ENCODE measurements at regions not wholly inside any gene's neighbourhood (a gene's known extent, or its start where the extent isn't known, plus 50 kb on each side); places are given as distances from the start of the nearest gene placed in this dataset.
"Not testable (repeated sequence)": the region's sequence is repeated elsewhere in the genome, so short reads cannot be mapped to it uniquely, and the experiment has no call there.

DNA sequence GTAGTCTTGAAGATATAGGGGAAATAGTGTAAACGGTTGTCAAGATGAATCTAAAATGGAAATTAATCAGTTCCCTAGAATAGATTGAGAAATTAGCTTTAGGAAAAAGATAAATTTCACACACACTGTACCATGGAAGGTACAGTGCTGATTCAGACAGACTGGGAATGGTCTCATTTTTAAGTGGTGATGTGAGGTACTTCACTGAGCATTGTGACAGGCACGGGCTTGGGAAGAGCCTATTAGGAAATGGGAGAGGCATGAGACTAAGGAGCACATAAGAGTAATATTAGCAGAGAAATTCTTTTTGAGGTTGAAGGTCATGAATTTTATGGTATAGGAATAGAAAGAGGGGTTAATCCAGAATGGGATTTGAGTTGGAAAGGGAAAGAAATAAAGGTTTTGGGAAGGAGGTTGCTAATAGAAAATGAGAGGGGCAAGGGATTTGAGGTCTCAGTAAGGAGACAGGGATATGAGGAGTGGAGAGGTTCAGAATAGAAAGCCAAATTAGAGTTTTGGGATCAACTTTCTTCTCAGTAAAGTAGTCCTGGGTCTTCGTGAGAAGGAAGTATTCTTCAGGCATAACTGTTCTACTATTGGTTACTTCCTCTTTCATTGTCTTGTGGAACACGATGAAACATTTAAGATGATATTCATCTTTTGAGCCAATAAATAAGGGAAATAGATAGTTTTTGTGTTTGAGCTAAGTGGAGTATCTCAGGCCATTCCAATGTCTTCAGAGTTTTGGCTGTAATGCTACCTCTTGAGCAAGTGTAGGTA, 115.0 kb upstream of the FBXO28 start:
- TF ChIP-seq EZH2 (IDR thresholded peaks at IDR 0.05; ENCODE audit: borderline replicate concordance, low read depth, low read length, severe bottlenecking); POLR2A (IDR thresholded peaks at IDR 0.05; ENCODE audit: low read depth, low read length): not testable (repeated sequence)
